IPS-15b (cell line): ENCODE measurements at regions not wholly inside any gene's neighbourhood (a gene's known extent, or its start where the extent isn't known, plus 50 kb on each side); places are given as distances from the start of the nearest gene placed in this dataset.

Experiments
- H3K27me3 ChIP-seq: one replicate; pipeline ENCODE4 v1.6.1; 2013; ENCODE audit warnings: low read length; ENCODE audit not compliant: control insufficient read depth, insufficient read depth
- H3K36me3 ChIP-seq: one replicate; pipeline ENCODE4 v1.6.1; 2013; ENCODE audit warnings: low read length; ENCODE audit not compliant: control insufficient read depth, insufficient read depth
- H3K4me1 ChIP-seq: one replicate; pipeline ENCODE4 v1.6.1; 2013; ENCODE audit warnings: mild to moderate bottlenecking, low read length; ENCODE audit not compliant: control insufficient read depth, insufficient read depth
- H3K4me3 ChIP-seq: one replicate; pipeline ENCODE4 v1.5.1; 2013; ENCODE audit warnings: low read depth, low read length
- H3K9ac ChIP-seq: one replicate; pipeline ENCODE4 v1.6.1; 2013; ENCODE audit warnings: low read depth, mild to moderate bottlenecking, low read length
- H3K9me3 ChIP-seq: one replicate; pipeline ENCODE4 v1.6.1; 2013; ENCODE audit warnings: mild to moderate bottlenecking, low read length; ENCODE audit not compliant: control insufficient read depth, insufficient read depth

DNA sequence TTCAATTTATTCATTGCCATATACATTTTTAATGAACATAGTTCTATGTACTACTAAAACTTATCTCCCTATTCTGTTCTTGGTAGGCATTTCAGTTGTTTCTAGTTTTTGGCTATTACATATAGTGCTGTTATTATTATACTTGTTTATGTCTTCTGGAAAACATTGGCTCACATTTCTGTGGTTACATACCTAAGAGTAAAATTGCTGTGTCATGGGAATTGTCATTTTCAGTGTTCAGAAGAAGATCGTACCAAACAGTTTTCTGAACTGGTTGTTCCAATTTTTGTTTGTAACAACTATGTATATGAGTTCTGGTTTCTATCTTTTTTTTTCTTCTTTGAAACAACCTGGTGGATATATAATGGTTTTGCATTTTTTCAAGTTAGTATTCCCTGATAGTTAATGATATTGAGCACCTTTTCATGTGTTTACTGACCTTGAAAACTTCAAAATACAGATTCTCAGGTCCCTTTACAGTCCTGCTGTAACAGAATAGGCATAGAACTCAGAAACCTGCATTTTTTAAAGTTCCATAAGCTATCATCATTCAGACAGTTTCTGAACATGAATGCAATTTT is 230.7 kb downstream of the JRKL start:
- Histone ChIP-seq H3K9me3 (no peaks in the 10 kb centered on the region), H3K4me3 (no peak overlapping the region), H3K36me3 (no peaks in the 10 kb centered on the region), H3K9ac (no peak overlapping the region), H3K27me3 (no peaks in the 10 kb centered on the region), H3K4me1 (no peaks in the 10 kb centered on the region)

DNA sequence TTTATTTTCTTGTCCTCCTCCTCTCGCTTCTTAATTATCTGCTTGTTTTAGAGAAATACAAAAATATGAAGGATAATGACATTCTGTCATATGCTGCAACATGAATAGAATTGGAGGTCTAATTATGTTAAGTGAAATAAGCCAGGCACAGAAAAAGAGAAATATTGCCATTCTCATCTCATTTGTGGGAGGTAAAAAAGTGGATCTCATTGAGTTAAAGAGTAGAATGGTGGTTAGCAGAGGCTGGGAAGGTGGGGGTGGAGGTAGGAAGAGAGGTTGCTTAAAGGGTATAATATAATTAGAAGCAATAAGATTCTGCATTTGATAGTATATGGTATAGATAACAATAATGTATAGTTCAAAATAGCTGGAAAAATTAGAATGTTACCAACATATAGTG is 231.3 kb downstream of the JRKL start:
- Histone ChIP-seq H3K9ac (no peak overlapping the region), H3K9me3 (peaks cover under 1% of the 10 kb centered on the region), H3K27me3 (no peaks in the 10 kb centered on the region), H3K4me3 (no peak overlapping the region), H3K36me3 (no peaks in the 10 kb centered on the region), H3K4me1 (no peaks in the 10 kb centered on the region)

DNA sequence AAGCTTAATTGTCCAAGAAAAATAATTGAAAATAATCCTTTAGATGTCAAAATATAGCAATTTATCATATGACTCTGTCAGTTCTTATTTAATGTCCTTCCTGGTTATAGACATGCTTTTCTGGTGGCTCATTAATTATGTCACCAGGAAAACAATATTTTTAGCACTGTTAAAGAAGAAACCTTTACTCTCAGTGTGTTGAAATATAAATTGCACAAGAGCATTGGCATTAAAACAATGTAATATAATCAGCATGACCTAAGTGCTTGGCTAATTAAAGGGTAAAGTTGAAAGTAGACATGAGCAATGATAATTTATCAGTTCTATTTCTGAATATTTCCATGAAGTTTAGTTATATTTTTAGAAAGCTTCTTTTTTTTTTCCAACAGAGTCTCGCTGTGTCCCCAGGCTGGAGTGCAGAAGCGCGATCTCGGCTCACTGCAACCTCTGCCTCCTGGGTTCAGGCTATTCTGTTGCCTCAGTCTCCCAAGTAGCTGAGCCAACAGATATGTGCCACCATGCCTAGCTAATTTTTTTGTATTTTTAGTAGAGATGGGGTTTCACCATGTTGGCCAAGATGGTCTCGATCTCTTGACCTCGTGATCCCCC is 232.3 kb downstream of the JRKL start:
- peaks cover 10% of the 10 kb centered on the region for H3K9me3 ChIP-seq
- no peak overlapping the region for H3K9ac ChIP-seq
- H3K4me3 ChIP-seq: no peak overlapping the region
- H3K27me3 ChIP-seq: no peaks in the 10 kb centered on the region
- H3K4me1 ChIP-seq: no peaks in the 10 kb centered on the region
- no peaks in the 10 kb centered on the region for H3K36me3 ChIP-seq

DNA sequence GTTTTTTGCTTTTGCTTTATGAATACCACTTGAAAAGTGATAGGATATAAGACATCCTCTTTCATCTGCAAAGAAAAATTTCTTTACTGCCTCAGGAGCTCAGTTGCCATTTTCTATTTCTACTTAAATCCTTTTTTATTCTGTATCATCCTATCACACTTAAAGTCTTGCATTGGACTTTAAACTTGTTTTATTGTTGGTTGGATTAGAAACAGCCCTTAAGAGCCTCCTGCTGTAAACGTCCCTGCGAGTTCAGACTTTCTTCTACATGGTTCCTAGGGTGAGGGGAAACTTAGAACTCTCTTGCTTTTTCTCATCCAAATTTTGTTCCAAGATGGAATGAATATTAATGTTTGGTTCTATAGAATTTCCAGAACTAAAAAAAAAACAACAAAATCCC is 234.3 kb downstream of the JRKL start:
- Histone ChIP-seq H3K36me3 (no peaks in the 10 kb centered on the region), H3K9ac (no peak overlapping the region), H3K4me1 (no peaks in the 10 kb centered on the region), H3K9me3 (peaks cover 10% of the 10 kb centered on the region), H3K4me3 (no peak overlapping the region), H3K27me3 (no peaks in the 10 kb centered on the region)

DNA sequence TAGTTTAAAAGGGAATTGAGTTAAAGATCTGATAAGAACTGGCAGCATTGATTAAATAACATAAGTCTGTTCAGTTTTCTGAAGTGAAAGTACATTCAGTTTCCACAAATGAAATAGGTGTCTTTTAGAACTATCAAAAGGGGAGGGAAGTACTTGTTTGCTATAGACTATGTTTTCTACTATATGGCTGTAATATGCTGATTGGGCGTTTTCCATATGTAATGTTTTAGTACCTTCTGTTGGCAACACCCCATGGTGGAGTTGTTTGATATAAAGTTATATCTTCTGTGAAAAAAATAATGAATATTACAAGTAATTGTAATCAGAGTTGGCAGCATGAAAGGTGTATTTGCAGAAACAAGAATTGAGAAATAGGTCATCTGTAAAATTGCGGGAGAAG is 237.6 kb downstream of the JRKL start:
- no peaks in the 10 kb centered on the region for H3K27me3 ChIP-seq
- H3K9ac ChIP-seq: no peak overlapping the region
- H3K4me1 ChIP-seq: no peaks in the 10 kb centered on the region
- peaks cover 10% of the 10 kb centered on the region for H3K9me3 ChIP-seq
- no peak overlapping the region for H3K4me3 ChIP-seq
- no peaks in the 10 kb centered on the region for H3K36me3 ChIP-seq

DNA sequence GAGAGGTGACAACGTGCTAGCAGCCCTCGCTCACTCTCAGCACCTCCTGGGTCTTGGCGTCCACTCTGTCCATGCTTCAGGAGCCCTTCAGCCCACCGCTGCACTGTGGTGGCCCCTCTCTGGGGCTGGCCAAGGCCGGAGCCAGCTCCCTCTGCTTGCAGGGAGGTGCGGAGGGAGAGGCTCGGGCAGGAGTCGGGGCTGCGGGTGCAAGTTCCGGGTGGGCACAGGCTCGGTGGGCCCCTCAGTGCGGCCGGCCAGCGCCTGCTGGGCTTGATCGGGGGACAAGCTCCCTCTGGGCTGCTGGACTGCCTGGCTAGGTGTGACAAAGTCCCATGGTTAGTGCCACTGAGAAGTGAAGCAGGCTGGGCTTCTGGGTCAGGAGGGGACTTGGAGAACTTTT is 245.8 kb downstream of the JRKL start:
- no peak overlapping the region for H3K4me3 ChIP-seq
- H3K36me3 ChIP-seq: no peaks in the 10 kb centered on the region
- H3K4me1 ChIP-seq: no peaks in the 10 kb centered on the region
- no peaks in the 10 kb centered on the region for H3K27me3 ChIP-seq
- no peak overlapping the region for H3K9ac ChIP-seq
- no peaks in the 10 kb centered on the region for H3K9me3 ChIP-seq

DNA sequence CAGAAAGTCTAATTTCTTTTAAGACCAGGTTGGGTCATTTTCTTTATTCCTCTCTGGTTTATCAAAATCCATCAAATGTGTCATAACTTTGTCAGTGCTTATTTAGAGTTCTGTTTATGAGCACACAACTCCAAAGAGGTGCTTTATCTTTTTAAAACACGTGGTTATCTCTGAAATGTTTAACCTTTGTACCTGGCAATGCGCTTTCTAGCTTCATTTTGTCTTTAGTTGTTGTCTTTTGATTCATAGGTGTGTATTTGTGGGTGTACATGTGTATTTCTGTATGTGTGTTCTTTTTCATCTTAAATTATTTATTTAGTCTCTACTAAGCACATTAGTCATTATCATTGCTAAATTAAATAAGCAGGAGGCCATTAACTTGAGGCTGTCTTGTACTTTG is 251.4 kb downstream of the JRKL start:
- Histone ChIP-seq H3K27me3 (no peaks in the 10 kb centered on the region), H3K4me3 (no peak overlapping the region), H3K9me3 (no peaks in the 10 kb centered on the region), H3K36me3 (no peaks in the 10 kb centered on the region), H3K4me1 (no peaks in the 10 kb centered on the region), H3K9ac (no peak overlapping the region)

DNA sequence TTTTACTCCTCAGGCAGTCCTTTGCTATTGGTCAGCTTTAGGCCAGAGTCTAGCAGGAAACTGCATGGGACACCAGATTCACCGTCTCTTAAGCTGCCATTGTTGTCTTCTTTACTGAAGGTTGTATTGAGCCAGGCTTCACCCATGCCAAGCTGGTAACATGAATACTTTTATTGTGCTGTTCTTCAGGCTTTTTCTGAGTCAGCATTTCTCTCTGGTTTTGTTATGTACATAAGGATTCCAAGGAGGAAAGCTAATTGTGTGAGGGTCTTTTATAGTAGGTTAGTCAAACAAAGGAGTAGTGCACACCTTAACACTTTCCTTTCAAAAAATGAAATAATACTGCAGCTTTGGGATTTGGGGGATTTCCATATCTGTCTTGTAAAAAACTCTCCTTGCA is 252.8 kb downstream of the JRKL start:
- H3K4me3 ChIP-seq: no peak overlapping the region
- H3K4me1 ChIP-seq: peaks cover 7% of the 10 kb centered on the region
- no peak overlapping the region for H3K9ac ChIP-seq
- no peaks in the 10 kb centered on the region for H3K27me3 ChIP-seq
- no peaks in the 10 kb centered on the region for H3K36me3 ChIP-seq
- no peaks in the 10 kb centered on the region for H3K9me3 ChIP-seq

DNA sequence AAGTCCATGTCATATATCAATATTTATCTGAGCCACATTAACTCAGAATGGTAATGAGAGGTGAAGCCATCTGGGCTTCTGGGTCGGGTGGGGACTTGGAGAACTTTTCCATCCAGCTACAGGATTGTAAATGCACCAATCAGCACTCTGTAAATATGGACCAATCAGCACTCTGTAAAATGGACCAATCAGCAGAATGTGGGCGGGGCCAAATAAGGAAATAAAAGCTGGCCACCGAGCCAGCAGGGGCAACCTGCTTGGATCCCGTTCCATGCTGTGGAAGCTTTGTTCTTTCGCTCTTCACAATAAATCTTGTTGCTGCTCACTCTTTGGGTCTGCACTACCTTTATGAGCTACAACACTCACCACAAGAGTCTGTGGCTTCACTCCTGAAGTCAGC is 253.4 kb downstream of the JRKL start:
- Histone ChIP-seq H3K4me1 (peaks cover 9% of the 10 kb centered on the region), H3K9me3 (no peaks in the 10 kb centered on the region), H3K9ac (no peak overlapping the region), H3K4me3 (no peak overlapping the region), H3K27me3 (no peaks in the 10 kb centered on the region), H3K36me3 (no peaks in the 10 kb centered on the region)

DNA sequence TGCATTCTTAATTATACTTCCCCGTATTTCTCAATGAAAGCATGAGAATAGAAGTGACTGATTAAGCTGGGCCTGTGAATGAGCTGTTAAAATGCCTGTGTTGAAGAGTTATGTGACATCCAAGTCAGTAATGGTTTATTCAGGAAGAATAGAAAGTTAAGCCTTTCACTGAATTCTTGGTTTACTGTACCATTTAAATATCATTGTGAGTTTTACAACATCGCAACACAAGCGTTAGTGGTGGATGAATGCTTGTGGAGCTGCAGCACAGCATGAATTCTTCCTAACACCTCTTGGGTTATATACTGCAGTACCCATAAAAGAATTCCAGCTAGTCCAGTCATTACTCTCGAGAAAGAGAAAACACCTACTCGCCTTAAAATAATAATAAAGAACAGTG is 257.8 kb downstream of the JRKL start:
- H3K4me1 ChIP-seq: peaks cover 13% of the 10 kb centered on the region
- H3K4me3 ChIP-seq: no peak overlapping the region
- H3K36me3 ChIP-seq: no peaks in the 10 kb centered on the region
- H3K27me3 ChIP-seq: no peaks in the 10 kb centered on the region
- no peak overlapping the region for H3K9ac ChIP-seq
- no peaks in the 10 kb centered on the region for H3K9me3 ChIP-seq

DNA sequence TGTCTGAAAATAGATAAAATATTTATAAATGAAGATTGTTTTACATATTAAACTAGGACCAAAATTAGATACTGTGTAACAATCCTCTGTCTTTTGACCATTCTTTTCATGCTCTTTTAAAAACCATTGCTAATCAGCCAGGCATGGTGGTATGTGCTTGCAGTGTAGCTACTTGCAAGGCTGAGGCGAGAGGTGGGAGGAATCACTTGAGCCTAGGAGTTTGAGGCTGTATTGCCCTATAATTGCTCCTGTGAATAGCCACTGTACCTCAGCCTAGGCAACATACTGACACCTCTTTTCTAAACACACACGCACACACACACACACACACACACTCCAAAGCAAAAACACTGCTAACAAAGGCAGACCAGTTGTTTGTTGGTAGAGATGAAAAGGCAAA is 259.2 kb downstream of the JRKL start:
- H3K36me3 ChIP-seq: no peaks in the 10 kb centered on the region

DNA sequence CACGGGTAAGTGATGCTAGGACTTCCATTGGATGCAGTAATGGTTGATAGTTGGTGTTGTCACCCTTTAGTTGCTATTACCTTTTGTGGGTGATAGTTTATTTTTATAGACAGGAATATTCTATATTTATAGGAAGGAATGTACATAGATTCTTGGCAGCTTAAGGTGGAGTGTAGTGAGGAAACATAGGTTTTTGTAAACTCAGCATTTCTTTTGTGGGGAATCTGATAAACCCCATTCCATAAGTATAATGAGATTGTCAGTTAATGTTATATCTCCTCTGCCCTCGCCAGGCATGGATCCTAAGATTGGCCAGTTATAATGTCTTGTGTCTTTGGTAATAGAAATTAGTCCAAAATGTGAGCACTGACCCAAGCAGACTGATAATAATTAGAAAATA is 262.7 kb downstream of the JRKL start:
- Histone ChIP-seq H3K9me3 (no peaks in the 10 kb centered on the region), H3K9ac (no peak overlapping the region)

More for the DNA sequence above, 259.2 kb downstream of the JRKL start:
- H3K4me3 ChIP-seq: no peak overlapping the region
- no peaks in the 10 kb centered on the region for H3K9me3 ChIP-seq
- H3K9ac ChIP-seq: no peak overlapping the region
- H3K27me3 ChIP-seq: no peaks in the 10 kb centered on the region
- peaks cover 13% of the 10 kb centered on the region for H3K4me1 ChIP-seq

More for the DNA sequence above, 262.7 kb downstream of the JRKL start:
- no peak overlapping the region for H3K4me3 ChIP-seq
- H3K27me3 ChIP-seq: no peaks in the 10 kb centered on the region
- H3K4me1 ChIP-seq: peaks cover 7% of the 10 kb centered on the region
- H3K36me3 ChIP-seq: no peaks in the 10 kb centered on the region
